ENCODE measurements at regions not wholly inside any gene's neighbourhood (a gene's known extent, or its start where the extent isn't known, plus 50 kb on each side); places are given as distances from the start of the nearest gene placed in this dataset.

GRCh38 chr7:156429514-156429913 is 211.1 kb upstream of the RNF32 start:
- no peak overlapping the region for H3K4me3 ChIP-seq (ENCODE audit: insufficient read depth, low read length, poor library complexity, severe bottlenecking)
- TF ChIP-seq EZH2phosphoT487 (conservative IDR thresholded peaks at IDR 0.05; ENCODE audit: low read length) (no peak), CTCF (IDR thresholded peaks at IDR 0.05; ENCODE audit: insufficient read depth, low read length, poor library complexity, severe bottlenecking) (no peak)
- H3K9me2 ChIP-seq (replicated peaks; ENCODE audit: insufficient read depth, low read length) = no peaks in the 10 kb centered on the region
- no peaks in the 10 kb centered on the region for H3K9me3 ChIP-seq (ENCODE audit: insufficient read depth, low read length)
- no peak overlapping the region for H3K4me2 ChIP-seq (ENCODE audit: low read depth, low read length, poor library complexity, severe bottlenecking)
- no peaks in the 10 kb centered on the region for H3K27me3 ChIP-seq (ENCODE audit: low read length)
- H3K27ac ChIP-seq (ENCODE audit: low read depth, low read length) = no peak overlapping the region
- no peaks in the 10 kb centered on the region for H3F3A ChIP-seq (ENCODE audit: insufficient read depth)
- H3K79me2 ChIP-seq (ENCODE audit: insufficient read depth, low read length) = no peaks in the 10 kb centered on the region
- H4K20me1 ChIP-seq (ENCODE audit: low read depth, low read length) = no peaks in the 10 kb centered on the region
- H3K9ac ChIP-seq (ENCODE audit: low read length) = no peak overlapping the region
- no peaks in the 10 kb centered on the region for H3K36me3 ChIP-seq (ENCODE audit: low read length)
- no peak overlapping the region for H2AFZ ChIP-seq (ENCODE audit: low read depth, low read length, severe bottlenecking)

GRCh38 chr7:156423876-156424275 is 216.7 kb upstream of the RNF32 start:
- Histone ChIP-seq H3K4me2 (ENCODE audit: low read depth, low read length, poor library complexity, severe bottlenecking) (no peak overlapping the region), H2AFZ (ENCODE audit: low read depth, low read length, severe bottlenecking) (no peak overlapping the region), H3K36me3 (ENCODE audit: low read length) (no peaks in the 10 kb centered on the region), H3F3A (ENCODE audit: insufficient read depth) (no peaks in the 10 kb centered on the region), H3K27me3 (ENCODE audit: low read length) (no peaks in the 10 kb centered on the region), H3K9ac (ENCODE audit: low read length) (no peak overlapping the region), H4K20me1 (ENCODE audit: low read depth, low read length) (no peaks in the 10 kb centered on the region), H3K9me3 (ENCODE audit: insufficient read depth, low read length) (no peaks in the 10 kb centered on the region), H3K27ac (ENCODE audit: low read depth, low read length) (no peak overlapping the region), H3K79me2 (ENCODE audit: insufficient read depth, low read length) (no peaks in the 10 kb centered on the region), H3K4me3 (ENCODE audit: insufficient read depth, low read length, poor library complexity, severe bottlenecking) (no peak overlapping the region), H3K9me2 (replicated peaks; ENCODE audit: insufficient read depth, low read length) (no peaks in the 10 kb centered on the region)
- TF ChIP-seq CTCF (IDR thresholded peaks at IDR 0.05; ENCODE audit: insufficient read depth, low read length, poor library complexity, severe bottlenecking) (no peak), EZH2phosphoT487 (conservative IDR thresholded peaks at IDR 0.05; ENCODE audit: low read length) (no peak)

GRCh38 chr7:156420496-156420895 is 220.1 kb upstream of the RNF32 start:
- Histone ChIP-seq H4K20me1 (ENCODE audit: low read depth, low read length) (no peaks in the 10 kb centered on the region), H3K9me2 (replicated peaks; ENCODE audit: insufficient read depth, low read length) (no peaks in the 10 kb centered on the region), H2AFZ (ENCODE audit: low read depth, low read length, severe bottlenecking) (no peak overlapping the region), H3K4me2 (ENCODE audit: low read depth, low read length, poor library complexity, severe bottlenecking) (no peak overlapping the region), H3K9me3 (ENCODE audit: insufficient read depth, low read length) (no peaks in the 10 kb centered on the region), H3K27ac (ENCODE audit: low read depth, low read length) (no peak overlapping the region), H3K79me2 (ENCODE audit: insufficient read depth, low read length) (no peaks in the 10 kb centered on the region), H3F3A (ENCODE audit: insufficient read depth) (no peaks in the 10 kb centered on the region), H3K9ac (ENCODE audit: low read length) (no peak overlapping the region), H3K4me3 (ENCODE audit: insufficient read depth, low read length, poor library complexity, severe bottlenecking) (no peak overlapping the region), H3K27me3 (ENCODE audit: low read length) (no peaks in the 10 kb centered on the region), H3K36me3 (ENCODE audit: low read length) (no peaks in the 10 kb centered on the region)
- TF ChIP-seq EZH2phosphoT487 (conservative IDR thresholded peaks at IDR 0.05; ENCODE audit: low read length) (no peak), CTCF (IDR thresholded peaks at IDR 0.05; ENCODE audit: insufficient read depth, low read length, poor library complexity, severe bottlenecking) (no peak)
